ENCODE measurements at regions not wholly inside any gene's neighbourhood (a gene's known extent, or its start where the extent isn't known, plus 50 kb on each side); places are given as distances from the start of the nearest gene placed in this dataset.

DNA sequence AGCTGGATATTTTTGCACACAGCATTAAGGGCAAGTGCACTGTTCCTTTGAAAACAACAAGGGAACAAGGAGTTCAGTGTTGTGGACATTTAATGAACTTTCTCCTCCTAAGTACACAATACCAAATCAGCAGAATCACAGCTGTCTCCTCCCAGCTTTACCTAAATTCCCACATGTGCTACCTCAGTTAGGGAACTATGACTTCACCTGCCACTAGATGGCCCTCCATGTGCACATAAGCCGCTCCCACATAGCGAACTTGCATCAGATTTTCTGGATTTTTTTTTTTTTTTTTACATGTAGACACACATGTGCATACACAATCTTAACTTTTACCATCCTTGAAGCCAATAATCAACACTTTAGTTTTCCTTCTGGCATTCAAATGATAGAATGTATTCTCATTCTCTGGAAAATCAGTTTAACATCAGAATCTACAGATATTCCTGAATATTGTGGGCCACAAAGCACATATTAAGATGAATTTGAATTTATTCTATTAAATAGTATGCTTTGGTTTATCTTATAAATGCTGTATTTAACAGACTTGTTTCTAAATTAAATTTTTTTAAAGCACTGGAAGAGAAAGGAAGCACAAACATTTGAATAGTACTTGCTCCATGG lies 123.6 kb downstream of the PALM2AKAP2 start:
- H3K27ac Mint-ChIP-seq: peak overlapping the region; percentile 45
- peaks cover 5% of the 10 kb centered on the region for H3K4me1 Mint-ChIP-seq
- ATAC-seq (peak; percentile 85), DNase-seq (peak; percentile 82)
- POLR2A ChIA-PET: interaction anchor here (0.6 to 0.7 kb wide), 6 partner anchors 9 to 431 kb away, joined by 5 to 12 read pairs (median 8); no protein-coding TSS in a partner anchor
- H3K36me3 Mint-ChIP-seq (ENCODE audit: low read depth): no peaks in the 10 kb centered on the region
- CTCF ChIA-PET: interaction anchor here (0.6 to 5.0 kb wide), 46 partner anchors 9 to 329 kb away, joined by 3 to 49 read pairs (median 4); no protein-coding TSS in a partner anchor
- no peaks in the 10 kb centered on the region for H3K9me3 Mint-ChIP-seq (ENCODE audit: low read depth)
- H3K27me3 Mint-ChIP-seq: peaks cover 4% of the 10 kb centered on the region
- no peak overlapping the region for H3K4me3 Mint-ChIP-seq
- intact Hi-C loops (cut with DNase I, micrococcal nuclease): loop anchor here (1.0 to 10.0 kb wide), 5 partner anchors 155 to 721 kb away; no protein-coding TSS in a partner anchor

DNA sequence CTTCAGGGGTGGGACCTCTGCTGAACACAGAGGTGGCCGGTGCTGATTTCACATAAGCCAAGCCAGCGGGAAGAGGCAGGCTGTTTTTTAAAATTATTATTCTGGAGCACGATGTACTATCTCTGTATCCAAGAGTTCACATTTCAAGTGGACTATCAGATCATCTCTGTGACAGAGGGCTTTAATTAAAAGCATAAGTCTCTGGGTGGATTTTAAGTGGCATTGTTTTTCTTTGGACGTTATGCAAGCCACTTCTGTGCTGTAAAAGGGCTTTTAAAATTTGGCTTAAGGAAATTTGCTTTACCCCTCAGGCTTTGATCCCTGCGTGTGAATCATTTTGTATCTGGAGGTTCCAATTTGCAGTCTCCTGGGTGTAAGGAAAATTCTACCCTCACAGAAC lies 124.7 kb downstream of the PALM2AKAP2 start:
- Mint-ChIP-seq H3K9me3 (ENCODE audit: low read depth) (no peaks in the 10 kb centered on the region), H3K4me3 (no peak overlapping the region), H3K36me3 (ENCODE audit: low read depth) (no peaks in the 10 kb centered on the region), H3K27me3 (no peaks in the 10 kb centered on the region), H3K4me1 (peaks cover 5% of the 10 kb centered on the region), H3K27ac (no peak overlapping the region)
- POLR2A ChIA-PET: no interaction called here
- no peak for ATAC-seq
- intact Hi-C loops (cut with DNase I, micrococcal nuclease): loop anchor here in 1 of 2 experiments (5.0 to 10.0 kb wide), 2 partner anchors 313 to 720 kb away; no protein-coding TSS in a partner anchor
- CTCF ChIA-PET: interaction anchor here (0.6 to 5.0 kb wide), 12 partner anchors 15 to 330 kb away, joined by 3 to 49 read pairs (median 6); no protein-coding TSS in a partner anchor
- DNase-seq: no peak

DNA sequence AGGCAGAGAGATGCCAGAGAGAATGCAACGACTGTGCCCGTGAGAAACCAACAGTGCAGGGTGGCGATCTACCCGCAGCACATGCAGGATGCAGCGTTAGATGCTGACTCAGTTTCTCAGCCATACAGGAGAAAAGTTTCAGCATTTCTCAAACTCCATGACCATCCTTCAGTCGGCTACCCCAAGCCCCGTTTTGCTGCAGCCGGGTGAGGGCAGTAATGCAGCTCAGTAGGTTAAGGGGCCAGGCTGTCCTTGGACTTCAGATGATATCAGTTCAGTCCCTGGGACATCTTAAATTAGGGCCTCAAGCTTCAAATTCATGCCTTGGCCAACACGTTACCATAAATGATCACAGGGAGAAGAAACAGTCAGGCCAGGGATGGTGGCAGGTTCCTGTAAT lies 125.5 kb downstream of the PALM2AKAP2 start:
- Mint-ChIP-seq H3K36me3 (ENCODE audit: low read depth) (no peaks in the 10 kb centered on the region), H3K9me3 (ENCODE audit: low read depth) (no peaks in the 10 kb centered on the region), H3K4me3 (no peak overlapping the region), H3K27me3 (no peaks in the 10 kb centered on the region), H3K4me1 (peaks cover 5% of the 10 kb centered on the region), H3K27ac (no peak overlapping the region)
- POLR2A ChIA-PET: no interaction called here
- CTCF ChIA-PET: interaction anchor here (2.6 to 4.4 kb wide), 2 partner anchors 246 to 248 kb away, joined by 14 to 36 read pairs; no protein-coding TSS in a partner anchor
- intact Hi-C loops (cut with DNase I, micrococcal nuclease): loop anchor here in 1 of 2 experiments (10.0 kb wide), 1 partner anchor 719 kb away; no protein-coding TSS in a partner anchor
- ATAC-seq: no peak
- no peak for DNase-seq

GRCh38 chr9:109906766-109907382 lies 126.9 kb downstream of the PALM2AKAP2 start:
- POLR2A ChIA-PET: no interaction called here
- Mint-ChIP-seq H3K27ac (no peak overlapping the region), H3K36me3 (ENCODE audit: low read depth) (no peaks in the 10 kb centered on the region), H3K9me3 (ENCODE audit: low read depth) (no peaks in the 10 kb centered on the region), H3K4me1 (peaks cover 5% of the 10 kb centered on the region), H3K27me3 (no peaks in the 10 kb centered on the region), H3K4me3 (no peak overlapping the region)
- ATAC-seq (peak; percentile 27), DNase-seq (no peak)
- intact Hi-C loops (cut with DNase I, micrococcal nuclease): loop anchor here in 1 of 2 experiments (10.0 kb wide), 1 partner anchor 718 kb away; no protein-coding TSS in a partner anchor
- CTCF ChIA-PET: interaction anchor here (0.6 to 1.9 kb wide), 9 partner anchors 10 to 942 kb away, joined by 3 to 7 read pairs (median 4); no protein-coding TSS in a partner anchor

GRCh38 chr9:109907400-109907799 lies 127.4 kb downstream of the PALM2AKAP2 start:
- ChIA-PET CTCF (interaction anchor here (0.6 to 1.9 kb wide), 10 partner anchors 11 to 942 kb away, joined by 3 to 7 read pairs (median 4); no protein-coding TSS in a partner anchor), POLR2A (no interaction called here)
- Mint-ChIP-seq H3K36me3 (ENCODE audit: low read depth) (no peaks in the 10 kb centered on the region), H3K4me3 (no peak overlapping the region), H3K9me3 (ENCODE audit: low read depth) (no peaks in the 10 kb centered on the region), H3K4me1 (peaks cover 5% of the 10 kb centered on the region), H3K27ac (no peak overlapping the region), H3K27me3 (no peaks in the 10 kb centered on the region)
- intact Hi-C loops (cut with DNase I, micrococcal nuclease): loop anchor here in 1 of 2 experiments (10.0 kb wide), 1 partner anchor 717 kb away; no protein-coding TSS in a partner anchor
- DNase-seq (no peak), ATAC-seq (no peak)

GRCh38 chr9:109907810-109908458 lies 127.9 kb downstream of the PALM2AKAP2 start:
- Mint-ChIP-seq H3K27me3 (no peaks in the 10 kb centered on the region), H3K36me3 (ENCODE audit: low read depth) (no peaks in the 10 kb centered on the region), H3K4me1 (peaks cover 6% of the 10 kb centered on the region), H3K9me3 (ENCODE audit: low read depth) (no peaks in the 10 kb centered on the region), H3K27ac (no peak overlapping the region), H3K4me3 (no peak overlapping the region)
- ChIA-PET POLR2A (interaction anchor here (0.8 kb wide), 1 partner anchor 241 kb away, joined by 3 read pairs; no protein-coding TSS in a partner anchor), CTCF (interaction anchor here (0.7 to 1.9 kb wide), 6 partner anchors 11 to 244 kb away, joined by 3 to 7 read pairs (median 4); no protein-coding TSS in a partner anchor)
- DNase-seq (no peak), ATAC-seq (no peak)
- intact Hi-C loops (cut with DNase I, micrococcal nuclease): loop anchor here in 1 of 2 experiments (10.0 kb wide), 1 partner anchor 717 kb away; no protein-coding TSS in a partner anchor

GRCh38 chr9:109908459-109909390 lies 128.7 kb downstream of the PALM2AKAP2 start:
- DNase-seq (no peak), ATAC-seq (peak; percentile 17)
- no peak overlapping the region for H3K4me3 Mint-ChIP-seq
- no peaks in the 10 kb centered on the region for H3K27me3 Mint-ChIP-seq
- no peaks in the 10 kb centered on the region for H3K9me3 Mint-ChIP-seq (ENCODE audit: low read depth)
- H3K36me3 Mint-ChIP-seq (ENCODE audit: low read depth): no peaks in the 10 kb centered on the region
- CTCF ChIA-PET: interaction anchor here (0.7 to 1.9 kb wide), 4 partner anchors 13 to 243 kb away, joined by 3 to 7 read pairs (median 6); no protein-coding TSS in a partner anchor
- intact Hi-C loops (cut with DNase I, micrococcal nuclease): loop anchor here in 1 of 2 experiments (10.0 kb wide), 1 partner anchor 716 kb away; no protein-coding TSS in a partner anchor
- POLR2A ChIA-PET: interaction anchor here (0.8 kb wide), 1 partner anchor 240 kb away, joined by 3 read pairs; no protein-coding TSS in a partner anchor
- peaks cover 10% of the 10 kb centered on the region for H3K4me1 Mint-ChIP-seq
- no peak overlapping the region for H3K27ac Mint-ChIP-seq

DNA sequence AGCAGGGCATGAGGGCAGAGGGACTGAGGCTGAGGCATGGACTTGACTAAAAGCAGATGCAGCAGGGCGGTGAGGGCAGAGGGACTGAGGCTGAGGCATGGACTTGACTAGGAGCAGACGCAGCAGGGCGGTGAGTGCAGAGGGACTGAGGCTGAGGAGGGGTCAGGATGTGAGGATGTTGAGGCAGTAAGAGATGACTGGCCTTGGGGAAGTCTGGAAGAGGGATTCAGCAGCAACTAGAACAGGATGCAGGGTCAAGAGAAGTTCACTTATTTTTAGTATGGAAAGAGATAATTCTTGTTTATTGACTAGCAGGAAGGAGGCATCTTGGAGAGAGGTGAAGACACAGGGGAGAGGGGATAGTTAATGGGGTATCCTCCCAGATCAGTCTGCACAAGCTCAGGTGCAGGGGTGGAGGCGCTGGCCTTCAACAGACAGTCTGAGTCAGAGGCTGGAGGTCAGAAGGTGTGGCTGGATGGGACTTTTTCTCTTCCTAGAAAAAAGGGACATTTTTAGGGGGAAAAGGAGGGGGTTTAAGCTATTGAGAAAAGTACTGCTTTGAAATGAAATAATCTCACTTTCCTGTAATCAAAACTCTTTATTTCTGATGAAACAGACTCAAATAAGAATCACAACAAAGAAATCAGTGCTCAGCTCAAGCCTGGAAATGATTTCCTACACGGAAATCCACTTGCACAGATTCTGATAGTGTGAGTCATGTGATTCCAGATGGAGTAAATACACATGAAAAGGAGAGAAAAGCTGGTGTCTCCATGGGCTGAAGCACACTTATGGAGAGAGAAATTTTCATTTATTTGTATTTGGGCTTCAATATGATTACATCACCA lies 130.9 kb downstream of the PALM2AKAP2 start:
- Mint-ChIP-seq H3K4me1 (peaks cover 10% of the 10 kb centered on the region), H3K36me3 (ENCODE audit: low read depth) (no peaks in the 10 kb centered on the region), H3K27ac (no peak overlapping the region), H3K27me3 (no peaks in the 10 kb centered on the region), H3K4me3 (no peak overlapping the region), H3K9me3 (ENCODE audit: low read depth) (no peaks in the 10 kb centered on the region)
- ChIA-PET POLR2A (interaction anchor here (0.6 kb wide), 1 partner anchor 336 kb away, joined by 4 read pairs; no protein-coding TSS in a partner anchor), CTCF (interaction anchor here (0.6 to 1.1 kb wide), 2 partner anchors 42 to 118 kb away, joined by 3 read pairs; no protein-coding TSS in a partner anchor)
- ATAC-seq (no peak), DNase-seq (no peak)
- intact Hi-C loops (cut with DNase I, micrococcal nuclease): no loop called here

- Mint-ChIP-seq H3K36me3 (ENCODE audit: low read depth) (no peaks in the 10 kb centered on the region), H3K4me1 (peaks cover 10% of the 10 kb centered on the region), H3K27ac (no peak overlapping the region), H3K4me3 (no peak overlapping the region), H3K27me3 (no peaks in the 10 kb centered on the region), H3K9me3 (ENCODE audit: low read depth) (no peaks in the 10 kb centered on the region)
- no peak for ATAC-seq
- no peak for DNase-seq
- ChIA-PET CTCF (interaction anchor here (0.7 to 1.6 kb wide), 6 partner anchors 9 to 116 kb away, joined by 3 to 5 read pairs (median 4); no protein-coding TSS in a partner anchor), POLR2A (interaction anchor here (0.5 kb wide), 1 partner anchor 9 kb away, joined by 5 read pairs; no protein-coding TSS in a partner anchor)
- intact Hi-C loops (cut with DNase I, micrococcal nuclease): no loop called here
Measured at GRCh38 chr9:109912082-109912582, 132.1 kb downstream of the PALM2AKAP2 start.

All from activated CD4-positive, alpha-beta T cell treated with anti-CD3 and anti-CD28 coated beads for 36 hours (primary cell).